Tibial nerve (tissue), 4 donors: ENCODE measurements at regions not wholly inside any gene's neighbourhood (a gene's known extent, or its start where the extent isn't known, plus 50 kb on each side); places are given as distances from the start of the nearest gene placed in this dataset.

Experiments used
- EP300 ChIP-seq, 2 donors: sonication (generic); formaldehyde crosslinking; IDR thresholded peaks; one replicate each; pipeline ENCODE4 v1.6.1; 2017; ENCODE audit warnings: antibody characterized with exemption in 2 of 2, mild to moderate bottlenecking in 1 of 2
- POLR2A ChIP-seq, 2 donors: fragments of 450-650 bp; IDR thresholded peaks; one replicate each; pipeline ENCODE4 v1.6.1; 2017; ENCODE audit warnings: antibody characterized with exemption in 2 of 2, mild to moderate bottlenecking in 2 of 2, moderate library complexity in 2 of 2
- TF ChIP-seq, protein P1 (sequence below), 5 experiments: fragments of 200-600 bp in 3 of 5; fragments of 450-650 bp in 2 of 5; sonication (generic) in 3 of 5; IDR thresholded peaks; one replicate each; pipeline ENCODE4 v1.5.1; 2016 to 2019; ENCODE audit warnings: antibody characterized with exemption in 5 of 5, mild to moderate bottlenecking in 3 of 5, moderate library complexity in 2 of 5

DNA sequence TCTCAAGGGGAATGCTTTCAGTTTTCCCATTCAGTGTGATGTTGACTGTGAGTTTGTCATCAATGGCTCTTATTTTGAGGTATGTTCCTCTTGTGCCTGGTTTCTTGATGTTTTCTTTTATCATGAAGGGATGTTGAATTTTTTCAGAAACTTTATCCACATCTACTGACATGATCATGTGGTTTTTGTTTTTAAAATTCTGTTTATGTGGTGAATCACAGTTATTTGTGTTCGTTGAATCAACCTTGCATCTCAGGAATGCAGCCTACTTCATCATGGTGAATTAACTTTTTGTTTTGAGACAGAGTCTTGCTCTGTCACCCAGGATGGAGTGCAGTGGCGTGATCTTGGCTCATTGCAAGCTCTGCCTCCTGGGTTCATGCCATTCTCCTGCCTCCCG lies 263.1 kb upstream of the KLF3 start:
- TF ChIP-seq POLR2A (IDR thresholded peaks at IDR 0.05) (no peak), EP300 (IDR thresholded peaks at IDR 0.05) (no peak)
- TF ChIP-seq, protein P1, sequence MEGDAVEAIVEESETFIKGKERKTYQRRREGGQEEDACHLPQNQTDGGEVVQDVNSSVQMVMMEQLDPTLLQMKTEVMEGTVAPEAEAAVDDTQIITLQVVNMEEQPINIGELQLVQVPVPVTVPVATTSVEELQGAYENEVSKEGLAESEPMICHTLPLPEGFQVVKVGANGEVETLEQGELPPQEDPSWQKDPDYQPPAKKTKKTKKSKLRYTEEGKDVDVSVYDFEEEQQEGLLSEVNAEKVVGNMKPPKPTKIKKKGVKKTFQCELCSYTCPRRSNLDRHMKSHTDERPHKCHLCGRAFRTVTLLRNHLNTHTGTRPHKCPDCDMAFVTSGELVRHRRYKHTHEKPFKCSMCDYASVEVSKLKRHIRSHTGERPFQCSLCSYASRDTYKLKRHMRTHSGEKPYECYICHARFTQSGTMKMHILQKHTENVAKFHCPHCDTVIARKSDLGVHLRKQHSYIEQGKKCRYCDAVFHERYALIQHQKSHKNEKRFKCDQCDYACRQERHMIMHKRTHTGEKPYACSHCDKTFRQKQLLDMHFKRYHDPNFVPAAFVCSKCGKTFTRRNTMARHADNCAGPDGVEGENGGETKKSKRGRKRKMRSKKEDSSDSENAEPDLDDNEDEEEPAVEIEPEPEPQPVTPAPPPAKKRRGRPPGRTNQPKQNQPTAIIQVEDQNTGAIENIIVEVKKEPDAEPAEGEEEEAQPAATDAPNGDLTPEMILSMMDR (IDR thresholded peaks at IDR 0.05): no peak
